Skeletal muscle satellite cell (primary cell): ENCODE measurements at regions not wholly inside any gene's neighbourhood (a gene's known extent, or its start where the extent isn't known, plus 50 kb on each side); places are given as distances from the start of the nearest gene placed in this dataset.
A peak's percentile ranks its signal among the peaks of the same experiment; 100 is the strongest.

Source experiments
- H3K27me3 ChIP-seq: 2 replicates; pipeline ENCODE4 v1.7.0; 2013; ENCODE audit warnings: low read length; ENCODE audit not compliant: control insufficient read depth, insufficient read depth
- H3K36me3 ChIP-seq: 2 replicates; pipeline ENCODE4 v1.7.0; 2013; ENCODE audit warnings: mild to moderate bottlenecking, control low read depth, low read length; ENCODE audit not compliant: insufficient read depth
- H3K4me1 ChIP-seq: 2 replicates; pipeline ENCODE4 v1.7.0; 2013; ENCODE audit warnings: low read length; ENCODE audit not compliant: control insufficient read depth, insufficient read depth
- H3K4me2 ChIP-seq: 2 replicates; pipeline ENCODE4 v1.7.0; 2013; ENCODE audit warnings: mild to moderate bottlenecking, low read length
- H3K4me3 ChIP-seq: 2 replicates; pipeline ENCODE4 v1.7.0; 2013; ENCODE audit warnings: low read length
- H3K9ac ChIP-seq: 2 replicates; pipeline ENCODE4 v1.7.0; 2013; ENCODE audit warnings: mild to moderate bottlenecking, low read depth, low read length, moderate library complexity
- H3K9me3 ChIP-seq: replicated peaks from 2 replicates; pipeline ENCODE4 v1.7.0; 2013; ENCODE audit warnings: mild to moderate bottlenecking, control low read depth, low read length

DNA sequence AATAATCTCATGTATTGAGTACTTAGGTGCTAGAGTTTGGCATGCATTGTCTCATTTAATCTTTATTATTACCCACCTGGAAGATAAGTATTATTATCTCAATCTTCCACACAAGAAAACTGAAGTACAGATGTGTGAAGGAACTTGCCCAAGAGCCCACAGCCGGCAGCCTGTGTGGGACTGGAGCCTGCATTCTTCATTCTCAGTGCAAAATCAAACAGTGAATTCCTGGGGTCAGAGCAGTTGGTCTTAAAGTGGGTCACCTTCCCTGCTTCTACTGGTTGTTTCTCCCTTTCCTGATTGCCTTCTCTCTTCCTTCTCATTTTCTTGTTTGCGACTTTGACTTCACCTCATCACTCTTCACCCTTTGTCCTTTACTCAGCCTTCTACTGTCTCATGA lies 144.7 kb upstream of the LYZL1 start:
- H3K27me3 ChIP-seq = no peaks in the 10 kb centered on the region
- H3K9ac ChIP-seq = no peak overlapping the region
- no peaks in the 10 kb centered on the region for H3K36me3 ChIP-seq
- H3K4me1 ChIP-seq = peaks cover 21% of the 10 kb centered on the region
- H3K9me3 ChIP-seq = no peaks in the 10 kb centered on the region
- no peak overlapping the region for H3K4me2 ChIP-seq
- H3K4me3 ChIP-seq = no peak overlapping the region

DNA sequence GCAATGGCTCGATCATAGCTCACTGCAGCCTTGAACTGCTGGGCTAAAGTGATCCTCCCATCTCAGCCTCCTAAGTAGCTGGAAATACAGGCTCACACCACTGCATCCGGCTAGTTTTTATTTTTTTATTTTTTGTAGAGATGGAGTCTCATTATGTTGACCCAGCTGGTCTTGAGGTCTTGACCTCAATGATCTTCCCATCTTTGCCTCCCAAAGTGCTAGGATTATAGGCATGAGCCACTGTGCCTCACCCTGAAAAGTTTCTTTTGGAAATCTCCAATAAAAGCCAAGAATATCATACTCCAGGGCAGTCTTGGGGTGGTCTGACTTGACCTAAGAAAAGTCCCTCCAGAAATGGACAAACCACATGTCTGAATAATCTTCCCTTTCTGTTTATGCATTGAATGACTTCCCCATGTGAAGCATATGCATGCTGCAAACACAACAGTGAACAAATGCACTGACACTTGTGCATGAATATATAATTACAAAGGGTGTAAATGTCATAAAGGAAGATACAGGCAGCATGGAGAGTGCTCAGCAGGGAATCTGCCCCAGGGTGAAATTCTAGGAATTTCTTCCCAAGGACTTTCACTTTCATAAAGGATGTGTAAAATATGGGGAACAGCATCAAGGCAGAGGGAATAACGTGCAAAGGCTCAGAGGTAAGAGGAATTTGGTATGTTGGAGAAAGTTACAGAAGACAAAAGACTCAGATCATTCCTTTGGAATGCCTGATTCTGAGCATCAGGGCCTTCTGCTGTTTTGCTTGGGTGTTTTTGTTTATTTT lies 142.4 kb upstream of the LYZL1 start:
- H3K9ac ChIP-seq = no peak overlapping the region
- no peaks in the 10 kb centered on the region for H3K27me3 ChIP-seq
- H3K4me3 ChIP-seq = no peak overlapping the region
- no peak overlapping the region for H3K4me2 ChIP-seq
- no peaks in the 10 kb centered on the region for H3K9me3 ChIP-seq
- H3K36me3 ChIP-seq = no peaks in the 10 kb centered on the region
- H3K4me1 ChIP-seq = peaks cover 18% of the 10 kb centered on the region

- Histone ChIP-seq H3K9me3 (no peaks in the 10 kb centered on the region), H3K4me3 (no peak overlapping the region), H3K27me3 (no peaks in the 10 kb centered on the region), H3K36me3 (no peaks in the 10 kb centered on the region), H3K4me1 (peaks cover 6% of the 10 kb centered on the region), H3K9ac (no peak overlapping the region), H3K4me2 (no peak overlapping the region)
Observed at GRCh38 chr10:29150010-29150409, 138.9 kb upstream of the LYZL1 start.

- Histone ChIP-seq H3K4me3 (no peak overlapping the region), H3K36me3 (no peaks in the 10 kb centered on the region), H3K4me2 (no peak overlapping the region), H3K9ac (no peak overlapping the region), H3K9me3 (no peaks in the 10 kb centered on the region), H3K27me3 (no peaks in the 10 kb centered on the region), H3K4me1 (peaks cover 6% of the 10 kb centered on the region)
Observed at GRCh38 chr10:29151005-29151404, 137.9 kb upstream of the LYZL1 start.

DNA sequence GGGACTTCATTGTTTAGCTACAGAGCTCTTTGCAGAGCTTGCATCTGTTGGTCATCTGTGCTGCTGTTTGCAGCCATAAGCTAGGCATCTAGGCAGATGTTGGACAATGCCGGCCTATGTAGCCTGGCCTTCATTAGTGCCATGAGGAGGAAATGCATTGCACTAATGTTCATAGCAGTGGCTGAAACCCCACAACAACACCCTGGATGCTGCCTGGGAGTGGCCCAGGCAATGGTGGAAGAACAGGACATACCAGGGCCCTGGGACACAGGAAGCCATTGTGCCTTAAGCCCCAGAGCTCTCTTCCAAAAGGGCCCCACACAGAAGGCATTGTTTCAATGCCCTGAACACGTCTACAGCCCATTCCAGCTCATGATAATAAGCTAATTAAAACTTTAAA lies 131.5 kb upstream of the LYZL1 start:
- Histone ChIP-seq H3K36me3 (no peaks in the 10 kb centered on the region), H3K27me3 (no peaks in the 10 kb centered on the region), H3K4me2 (no peak overlapping the region), H3K9me3 (no peaks in the 10 kb centered on the region), H3K4me1 (peaks cover 16% of the 10 kb centered on the region), H3K9ac (no peak overlapping the region), H3K4me3 (no peak overlapping the region)

- H3K27me3 ChIP-seq = no peaks in the 10 kb centered on the region
- H3K36me3 ChIP-seq = no peaks in the 10 kb centered on the region
- H3K9ac ChIP-seq = no peak overlapping the region
- H3K4me2 ChIP-seq = no peak overlapping the region
- peaks cover 16% of the 10 kb centered on the region for H3K4me1 ChIP-seq
- no peaks in the 10 kb centered on the region for H3K9me3 ChIP-seq
- no peak overlapping the region for H3K4me3 ChIP-seq
Observed at GRCh38 chr10:29158066-29158465, 130.8 kb upstream of the LYZL1 start.

- no peaks in the 10 kb centered on the region for H3K9me3 ChIP-seq
- H3K36me3 ChIP-seq = no peaks in the 10 kb centered on the region
- peak overlapping the region; percentile 14 for H3K4me3 ChIP-seq
- peak overlapping the region; percentile 68 for H3K4me2 ChIP-seq
- H3K4me1 ChIP-seq = peaks cover 16% of the 10 kb centered on the region
- no peaks in the 10 kb centered on the region for H3K27me3 ChIP-seq
- no peak overlapping the region for H3K9ac ChIP-seq
Observed at GRCh38 chr10:29160150-29160617, 128.7 kb upstream of the LYZL1 start.

- Histone ChIP-seq H3K36me3 (no peaks in the 10 kb centered on the region), H3K4me3 (no peak overlapping the region), H3K9ac (no peak overlapping the region), H3K9me3 (no peaks in the 10 kb centered on the region), H3K27me3 (no peaks in the 10 kb centered on the region), H3K4me2 (no peak overlapping the region), H3K4me1 (peaks cover 16% of the 10 kb centered on the region)
Observed at GRCh38 chr10:29163746-29164145, 125.1 kb upstream of the LYZL1 start.

- H3K4me2 ChIP-seq = no peak overlapping the region
- H3K9me3 ChIP-seq = no peaks in the 10 kb centered on the region
- no peak overlapping the region for H3K9ac ChIP-seq
- no peaks in the 10 kb centered on the region for H3K27me3 ChIP-seq
- no peaks in the 10 kb centered on the region for H3K4me1 ChIP-seq
- no peaks in the 10 kb centered on the region for H3K36me3 ChIP-seq
- H3K4me3 ChIP-seq = no peak overlapping the region
Observed at GRCh38 chr10:29166713-29167112, 122.2 kb upstream of the LYZL1 start.

- no peaks in the 10 kb centered on the region for H3K27me3 ChIP-seq
- no peak overlapping the region for H3K4me2 ChIP-seq
- H3K4me1 ChIP-seq = no peaks in the 10 kb centered on the region
- no peak overlapping the region for H3K4me3 ChIP-seq
- H3K36me3 ChIP-seq = no peaks in the 10 kb centered on the region
- H3K9ac ChIP-seq = no peak overlapping the region
- H3K9me3 ChIP-seq = no peaks in the 10 kb centered on the region
Observed at GRCh38 chr10:29169021-29169420, 119.8 kb upstream of the LYZL1 start.

- Histone ChIP-seq H3K4me2 (no peak overlapping the region), H3K36me3 (no peaks in the 10 kb centered on the region), H3K9me3 (no peaks in the 10 kb centered on the region), H3K9ac (no peak overlapping the region), H3K4me3 (no peak overlapping the region), H3K4me1 (no peaks in the 10 kb centered on the region), H3K27me3 (peaks cover 4% of the 10 kb centered on the region)
Observed at GRCh38 chr10:29171717-29172116, 117.2 kb upstream of the LYZL1 start.

DNA sequence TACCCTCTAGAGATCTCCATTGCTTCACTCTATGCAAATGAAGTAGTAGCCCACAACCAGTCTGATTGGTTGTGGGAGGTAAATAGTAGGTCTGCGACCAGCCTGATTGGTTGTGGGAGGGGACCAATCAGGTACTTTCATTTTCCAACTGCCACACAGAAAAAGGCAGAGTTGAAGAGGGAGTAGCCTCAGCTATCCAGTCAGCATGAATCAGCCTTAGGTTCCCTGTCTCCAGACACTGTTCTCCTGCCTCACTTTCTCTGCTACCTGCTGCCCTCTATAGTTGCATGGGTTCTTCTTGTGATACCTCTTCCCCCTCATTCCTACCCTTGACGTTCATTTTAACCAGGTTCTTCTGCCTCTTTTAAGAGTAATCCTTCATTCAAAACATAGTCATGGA lies 114.5 kb upstream of the LYZL1 start:
- no peak overlapping the region for H3K9ac ChIP-seq
- H3K4me2 ChIP-seq = no peak overlapping the region
- H3K4me1 ChIP-seq = no peaks in the 10 kb centered on the region
- no peak overlapping the region for H3K4me3 ChIP-seq
- H3K36me3 ChIP-seq = no peaks in the 10 kb centered on the region
- H3K27me3 ChIP-seq = peaks cover 28% of the 10 kb centered on the region
- H3K9me3 ChIP-seq = no peaks in the 10 kb centered on the region
